ENCODE measurements at regions not wholly inside any gene's neighbourhood (a gene's known extent, or its start where the extent isn't known, plus 50 kb on each side); places are given as distances from the start of the nearest gene placed in this dataset.

- no peak for DNase-seq
Observed at GRCh38 chr9:11338130-11338529, 725.3 kb upstream of the PTPRD start.

GRCh38 chr9:11340654-11341053 is 727.9 kb upstream of the PTPRD start:
- no peak for DNase-seq

- no peak for DNase-seq
Observed at GRCh38 chr9:11347437-11347836, 734.6 kb upstream of the PTPRD start.

- DNase-seq, result no peak
Observed at GRCh38 chr9:11348366-11348765, 735.6 kb upstream of the PTPRD start.

GRCh38 chr9:11349187-11349586 is 736.4 kb upstream of the PTPRD start:
- DNase-seq, result no peak

- DNase-seq, result no peak
Observed at GRCh38 chr9:11352612-11353011, 739.8 kb upstream of the PTPRD start.

GRCh38 chr9:11356067-11356466 is 743.3 kb upstream of the PTPRD start:
- DNase-seq, result no peak

- DNase-seq, result no peak
Observed at GRCh38 chr9:11366585-11367129, 753.9 kb upstream of the PTPRD start.

GRCh38 chr9:11374926-11375325 is 762.1 kb upstream of the PTPRD start:
- DNase-seq, result no peak

GRCh38 chr9:11402621-11403020 is 789.8 kb upstream of the PTPRD start:
- no peak for DNase-seq

GRCh38 chr9:11414241-11414640 is 801.4 kb upstream of the PTPRD start:
- DNase-seq, result no peak

- no peak for DNase-seq
Observed at GRCh38 chr9:11417782-11418181, 805.0 kb upstream of the PTPRD start.

GRCh38 chr9:11431490-11431889 is 818.7 kb upstream of the PTPRD start:
- DNase-seq, result no peak

- DNase-seq, result no peak
Observed at GRCh38 chr9:11432361-11432760, 819.6 kb upstream of the PTPRD start.

GRCh38 chr9:11443631-11444030 is 830.8 kb upstream of the PTPRD start:
- DNase-seq, result no peak

- no peak for DNase-seq
Observed at GRCh38 chr9:11457825-11458790, 845.3 kb upstream of the PTPRD start.

GRCh38 chr9:11469745-11470144 is 856.9 kb upstream of the PTPRD start:
- DNase-seq, result no peak

GRCh38 chr9:11471321-11471720 is 858.5 kb upstream of the PTPRD start:
- DNase-seq, result no peak

- no peak for DNase-seq
Observed at GRCh38 chr9:11500780-11501179, 888.0 kb upstream of the PTPRD start.

- no peak for DNase-seq
Observed at GRCh38 chr9:11506980-11507379, 894.2 kb upstream of the PTPRD start.

- no peak for DNase-seq
Observed at GRCh38 chr9:11537566-11537965, 924.8 kb upstream of the PTPRD start.

- DNase-seq, result no peak
Observed at GRCh38 chr9:11542781-11543180, 930.0 kb upstream of the PTPRD start.

- DNase-seq, result no peak
Observed at GRCh38 chr9:11546231-11546630, 933.4 kb upstream of the PTPRD start.

- DNase-seq, result no peak
Observed at GRCh38 chr9:11549311-11549794, 936.6 kb upstream of the PTPRD start.

All from GDM1 (cell line).